ENCODE measurements at regions not wholly inside any gene's neighbourhood (a gene's known extent, or its start where the extent isn't known, plus 50 kb on each side); places are given as distances from the start of the nearest gene placed in this dataset.
"Not testable (repeated sequence)": the region's sequence is repeated elsewhere in the genome, so short reads cannot be mapped to it uniquely, and the experiment has no call there.

DNA sequence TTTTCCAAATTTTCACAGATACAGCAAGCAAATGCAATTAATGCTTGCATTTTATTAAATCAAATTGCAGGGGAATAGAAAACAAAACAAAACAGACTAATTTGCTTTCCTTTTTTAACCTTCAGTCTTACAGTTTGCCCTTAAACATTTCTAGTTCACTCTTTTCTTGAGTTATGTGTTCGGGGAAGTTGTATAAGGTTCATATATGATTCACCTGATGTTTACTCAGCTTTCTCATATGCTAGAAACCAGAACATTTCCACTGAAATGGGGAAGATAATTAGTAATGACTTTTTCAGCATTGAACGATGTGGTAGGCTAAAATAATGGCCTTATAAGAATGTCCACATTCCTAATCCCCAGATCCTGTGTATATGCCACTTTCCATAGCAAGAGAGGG, 176.2 kb upstream of the NBPF9 start:
- H3K4me1 ChIP-seq (replicated peaks in 1 of 2; ENCODE audit: control insufficient read depth in 2 of 2, insufficient read depth in 2 of 2, low read length in 2 of 2); H2AFZ ChIP-seq (ENCODE audit: low read depth, low read length); BruUV-seq (replicated peaks); H3K4me3 ChIP-seq; H3K27ac ChIP-seq (ENCODE audit: extremely low read depth, low read depth, low read length); H3K9me1 ChIP-seq (ENCODE audit: control insufficient read depth, insufficient read depth, low read length); H3K27me3 ChIP-seq (ENCODE audit: control insufficient read depth in 2 of 2, insufficient read depth in 2 of 2, low read length in 2 of 2); H3K79me2 ChIP-seq (ENCODE audit: control insufficient read depth, insufficient read depth, low read length); H3K4me2 ChIP-seq (ENCODE audit: insufficient read depth, low read length); DNase-seq (ENCODE audit: extremely low read depth in 1 of 4, low spot score in 3 of 4); ATAC-seq; POLR2A ChIA-PET; H3K36me3 ChIP-seq (ENCODE audit: control insufficient read depth, insufficient read depth, low read length); H3K9me3 ChIP-seq (replicated peaks; ENCODE audit: control insufficient read depth, insufficient read depth, low read depth, low read length); CTCF ChIA-PET (ENCODE audit: low intra/inter-chr PET ratio); H4K20me1 ChIP-seq (replicated peaks; ENCODE audit: control insufficient read depth, insufficient read depth, low read length); H3K9ac ChIP-seq (ENCODE audit: insufficient read depth in 1 of 2, low read depth in 2 of 2, low read length in 2 of 2); intact Hi-C loops (cut with micrococcal nuclease); FAIRE-seq; in situ Hi-C loops (cut with MboI): not testable (repeated sequence)
- WGBS (ENCODE audit: insufficient coverage, low coverage, missing lambda C conversion rate): 29% methylated on average over 1 of the region's 2 CpGs

DNA sequence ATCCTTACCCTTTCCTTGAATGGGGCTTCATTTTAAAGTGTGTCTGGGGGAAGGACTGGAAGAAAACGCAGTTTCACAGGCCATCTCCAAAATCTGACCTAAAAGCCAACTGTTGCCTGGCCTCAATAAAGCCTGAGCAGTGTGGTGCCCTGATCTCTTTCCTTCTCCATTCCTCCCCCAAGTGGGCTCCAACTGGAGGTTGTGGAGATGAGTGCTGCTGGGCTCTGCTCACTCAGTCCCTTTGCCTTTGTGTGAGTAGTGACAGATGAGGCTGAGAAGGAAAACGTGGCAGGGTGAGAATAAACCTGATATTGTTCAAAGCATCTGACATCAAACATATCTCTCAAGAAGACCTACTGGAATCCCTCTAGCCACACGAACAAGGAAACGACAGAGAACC, 181.4 kb upstream of the NBPF9 start:
- no CpG with 5 or more reads among the region's 4 CpGs for WGBS (ENCODE audit: insufficient coverage, low coverage, missing lambda C conversion rate)
- H3K27ac ChIP-seq (ENCODE audit: extremely low read depth, low read depth, low read length); H3K9me3 ChIP-seq (replicated peaks; ENCODE audit: control insufficient read depth, insufficient read depth, low read depth, low read length); H3K79me2 ChIP-seq (ENCODE audit: control insufficient read depth, insufficient read depth, low read length); intact Hi-C loops (cut with micrococcal nuclease); H3K4me2 ChIP-seq (ENCODE audit: insufficient read depth, low read length); POLR2A ChIA-PET; H4K20me1 ChIP-seq (replicated peaks; ENCODE audit: control insufficient read depth, insufficient read depth, low read length); H3K9me1 ChIP-seq (ENCODE audit: control insufficient read depth, insufficient read depth, low read length); H3K4me1 ChIP-seq (replicated peaks in 1 of 2; ENCODE audit: control insufficient read depth in 2 of 2, insufficient read depth in 2 of 2, low read length in 2 of 2); H3K9ac ChIP-seq (ENCODE audit: insufficient read depth in 1 of 2, low read depth in 2 of 2, low read length in 2 of 2); H3K4me3 ChIP-seq; DNase-seq (ENCODE audit: extremely low read depth in 1 of 4, low spot score in 3 of 4); H2AFZ ChIP-seq (ENCODE audit: low read depth, low read length); H3K36me3 ChIP-seq (ENCODE audit: control insufficient read depth, insufficient read depth, low read length); in situ Hi-C loops (cut with MboI); CTCF ChIA-PET (ENCODE audit: low intra/inter-chr PET ratio); H3K27me3 ChIP-seq (ENCODE audit: control insufficient read depth in 2 of 2, insufficient read depth in 2 of 2, low read length in 2 of 2); BruUV-seq (replicated peaks): not testable (repeated sequence)
- peak; percentile 67 for ATAC-seq
- FAIRE-seq: peak; percentile 44

- ATAC-seq: peak; percentile 37
- not testable (repeated sequence) for FAIRE-seq
Measured at GRCh38 chr1:149285205-149285604, 181.9 kb upstream of the NBPF9 start.

GRCh38 chr1:149285638-149286037, 182.3 kb upstream of the NBPF9 start:
- H3K36me3 ChIP-seq (ENCODE audit: control insufficient read depth, insufficient read depth, low read length); H3K27me3 ChIP-seq (ENCODE audit: control insufficient read depth in 2 of 2, insufficient read depth in 2 of 2, low read length in 2 of 2); H3K4me3 ChIP-seq; H3K9me1 ChIP-seq (ENCODE audit: control insufficient read depth, insufficient read depth, low read length); H2AFZ ChIP-seq (ENCODE audit: low read depth, low read length); BruUV-seq (replicated peaks); H4K20me1 ChIP-seq (replicated peaks; ENCODE audit: control insufficient read depth, insufficient read depth, low read length); H3K9me3 ChIP-seq (replicated peaks; ENCODE audit: control insufficient read depth, insufficient read depth, low read depth, low read length); H3K4me2 ChIP-seq (ENCODE audit: insufficient read depth, low read length); in situ Hi-C loops (cut with MboI); intact Hi-C loops (cut with micrococcal nuclease); H3K4me1 ChIP-seq (replicated peaks in 1 of 2; ENCODE audit: control insufficient read depth in 2 of 2, insufficient read depth in 2 of 2, low read length in 2 of 2); H3K9ac ChIP-seq (ENCODE audit: insufficient read depth in 1 of 2, low read depth in 2 of 2, low read length in 2 of 2); H3K27ac ChIP-seq (ENCODE audit: extremely low read depth, low read depth, low read length); DNase-seq (ENCODE audit: extremely low read depth in 1 of 4, low spot score in 3 of 4); CTCF ChIA-PET (ENCODE audit: low intra/inter-chr PET ratio); POLR2A ChIA-PET; FAIRE-seq; H3K79me2 ChIP-seq (ENCODE audit: control insufficient read depth, insufficient read depth, low read length): not testable (repeated sequence)
- 86% methylated on average over 7 of the region's 38 CpGs for WGBS (ENCODE audit: insufficient coverage, low coverage, missing lambda C conversion rate)
- ATAC-seq: peak; percentile 30

More at GRCh38 chr1:149285205-149285604, 181.9 kb upstream of the NBPF9 start:
- H3K9ac ChIP-seq (ENCODE audit: insufficient read depth in 1 of 2, low read depth in 2 of 2, low read length in 2 of 2); H4K20me1 ChIP-seq (replicated peaks; ENCODE audit: control insufficient read depth, insufficient read depth, low read length); H2AFZ ChIP-seq (ENCODE audit: low read depth, low read length); in situ Hi-C loops (cut with MboI); H3K4me1 ChIP-seq (replicated peaks in 1 of 2; ENCODE audit: control insufficient read depth in 2 of 2, insufficient read depth in 2 of 2, low read length in 2 of 2); H3K9me1 ChIP-seq (ENCODE audit: control insufficient read depth, insufficient read depth, low read length); H3K36me3 ChIP-seq (ENCODE audit: control insufficient read depth, insufficient read depth, low read length); H3K27ac ChIP-seq (ENCODE audit: extremely low read depth, low read depth, low read length); intact Hi-C loops (cut with micrococcal nuclease); CTCF ChIA-PET (ENCODE audit: low intra/inter-chr PET ratio); H3K4me3 ChIP-seq; H3K27me3 ChIP-seq (ENCODE audit: control insufficient read depth in 2 of 2, insufficient read depth in 2 of 2, low read length in 2 of 2); H3K9me3 ChIP-seq (replicated peaks; ENCODE audit: control insufficient read depth, insufficient read depth, low read depth, low read length); POLR2A ChIA-PET; H3K79me2 ChIP-seq (ENCODE audit: control insufficient read depth, insufficient read depth, low read length); H3K4me2 ChIP-seq (ENCODE audit: insufficient read depth, low read length); DNase-seq (ENCODE audit: extremely low read depth in 1 of 4, low spot score in 3 of 4): not testable (repeated sequence)
- no CpG with 5 or more reads among the region's 14 CpGs for WGBS (ENCODE audit: insufficient coverage, low coverage, missing lambda C conversion rate)
- BruUV-seq (replicated peaks): TSS peak; percentile 84

Data from K562 (cell line).